ENCODE measurements at regions not wholly inside any gene's neighbourhood (a gene's known extent, or its start where the extent isn't known, plus 50 kb on each side); places are given as distances from the start of the nearest gene placed in this dataset.

- TF ChIP-seq, protein P1, sequence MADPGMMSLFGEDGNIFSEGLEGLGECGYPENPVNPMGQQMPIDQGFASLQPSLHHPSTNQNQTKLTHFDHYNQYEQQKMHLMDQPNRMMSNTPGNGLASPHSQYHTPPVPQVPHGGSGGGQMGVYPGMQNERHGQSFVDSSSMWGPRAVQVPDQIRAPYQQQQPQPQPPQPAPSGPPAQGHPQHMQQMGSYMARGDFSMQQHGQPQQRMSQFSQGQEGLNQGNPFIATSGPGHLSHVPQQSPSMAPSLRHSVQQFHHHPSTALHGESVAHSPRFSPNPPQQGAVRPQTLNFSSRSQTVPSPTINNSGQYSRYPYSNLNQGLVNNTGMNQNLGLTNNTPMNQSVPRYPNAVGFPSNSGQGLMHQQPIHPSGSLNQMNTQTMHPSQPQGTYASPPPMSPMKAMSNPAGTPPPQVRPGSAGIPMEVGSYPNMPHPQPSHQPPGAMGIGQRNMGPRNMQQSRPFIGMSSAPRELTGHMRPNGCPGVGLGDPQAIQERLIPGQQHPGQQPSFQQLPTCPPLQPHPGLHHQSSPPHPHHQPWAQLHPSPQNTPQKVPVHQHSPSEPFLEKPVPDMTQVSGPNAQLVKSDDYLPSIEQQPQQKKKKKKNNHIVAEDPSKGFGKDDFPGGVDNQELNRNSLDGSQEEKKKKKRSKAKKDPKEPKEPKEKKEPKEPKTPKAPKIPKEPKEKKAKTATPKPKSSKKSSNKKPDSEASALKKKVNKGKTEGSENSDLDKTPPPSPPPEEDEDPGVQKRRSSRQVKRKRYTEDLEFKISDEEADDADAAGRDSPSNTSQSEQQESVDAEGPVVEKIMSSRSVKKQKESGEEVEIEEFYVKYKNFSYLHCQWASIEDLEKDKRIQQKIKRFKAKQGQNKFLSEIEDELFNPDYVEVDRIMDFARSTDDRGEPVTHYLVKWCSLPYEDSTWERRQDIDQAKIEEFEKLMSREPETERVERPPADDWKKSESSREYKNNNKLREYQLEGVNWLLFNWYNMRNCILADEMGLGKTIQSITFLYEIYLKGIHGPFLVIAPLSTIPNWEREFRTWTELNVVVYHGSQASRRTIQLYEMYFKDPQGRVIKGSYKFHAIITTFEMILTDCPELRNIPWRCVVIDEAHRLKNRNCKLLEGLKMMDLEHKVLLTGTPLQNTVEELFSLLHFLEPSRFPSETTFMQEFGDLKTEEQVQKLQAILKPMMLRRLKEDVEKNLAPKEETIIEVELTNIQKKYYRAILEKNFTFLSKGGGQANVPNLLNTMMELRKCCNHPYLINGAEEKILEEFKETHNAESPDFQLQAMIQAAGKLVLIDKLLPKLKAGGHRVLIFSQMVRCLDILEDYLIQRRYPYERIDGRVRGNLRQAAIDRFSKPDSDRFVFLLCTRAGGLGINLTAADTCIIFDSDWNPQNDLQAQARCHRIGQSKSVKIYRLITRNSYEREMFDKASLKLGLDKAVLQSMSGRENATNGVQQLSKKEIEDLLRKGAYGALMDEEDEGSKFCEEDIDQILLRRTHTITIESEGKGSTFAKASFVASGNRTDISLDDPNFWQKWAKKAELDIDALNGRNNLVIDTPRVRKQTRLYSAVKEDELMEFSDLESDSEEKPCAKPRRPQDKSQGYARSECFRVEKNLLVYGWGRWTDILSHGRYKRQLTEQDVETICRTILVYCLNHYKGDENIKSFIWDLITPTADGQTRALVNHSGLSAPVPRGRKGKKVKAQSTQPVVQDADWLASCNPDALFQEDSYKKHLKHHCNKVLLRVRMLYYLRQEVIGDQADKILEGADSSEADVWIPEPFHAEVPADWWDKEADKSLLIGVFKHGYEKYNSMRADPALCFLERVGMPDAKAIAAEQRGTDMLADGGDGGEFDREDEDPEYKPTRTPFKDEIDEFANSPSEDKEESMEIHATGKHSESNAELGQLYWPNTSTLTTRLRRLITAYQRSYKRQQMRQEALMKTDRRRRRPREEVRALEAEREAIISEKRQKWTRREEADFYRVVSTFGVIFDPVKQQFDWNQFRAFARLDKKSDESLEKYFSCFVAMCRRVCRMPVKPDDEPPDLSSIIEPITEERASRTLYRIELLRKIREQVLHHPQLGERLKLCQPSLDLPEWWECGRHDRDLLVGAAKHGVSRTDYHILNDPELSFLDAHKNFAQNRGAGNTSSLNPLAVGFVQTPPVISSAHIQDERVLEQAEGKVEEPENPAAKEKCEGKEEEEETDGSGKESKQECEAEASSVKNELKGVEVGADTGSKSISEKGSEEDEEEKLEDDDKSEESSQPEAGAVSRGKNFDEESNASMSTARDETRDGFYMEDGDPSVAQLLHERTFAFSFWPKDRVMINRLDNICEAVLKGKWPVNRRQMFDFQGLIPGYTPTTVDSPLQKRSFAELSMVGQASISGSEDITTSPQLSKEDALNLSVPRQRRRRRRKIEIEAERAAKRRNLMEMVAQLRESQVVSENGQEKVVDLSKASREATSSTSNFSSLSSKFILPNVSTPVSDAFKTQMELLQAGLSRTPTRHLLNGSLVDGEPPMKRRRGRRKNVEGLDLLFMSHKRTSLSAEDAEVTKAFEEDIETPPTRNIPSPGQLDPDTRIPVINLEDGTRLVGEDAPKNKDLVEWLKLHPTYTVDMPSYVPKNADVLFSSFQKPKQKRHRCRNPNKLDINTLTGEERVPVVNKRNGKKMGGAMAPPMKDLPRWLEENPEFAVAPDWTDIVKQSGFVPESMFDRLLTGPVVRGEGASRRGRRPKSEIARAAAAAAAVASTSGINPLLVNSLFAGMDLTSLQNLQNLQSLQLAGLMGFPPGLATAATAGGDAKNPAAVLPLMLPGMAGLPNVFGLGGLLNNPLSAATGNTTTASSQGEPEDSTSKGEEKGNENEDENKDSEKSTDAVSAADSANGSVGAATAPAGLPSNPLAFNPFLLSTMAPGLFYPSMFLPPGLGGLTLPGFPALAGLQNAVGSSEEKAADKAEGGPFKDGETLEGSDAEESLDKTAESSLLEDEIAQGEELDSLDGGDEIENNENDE (IDR thresholded peaks at IDR 0.05; ENCODE audit: insufficient replicate concordance, low read length) = no peak
- TF ChIP-seq EP300 (IDR thresholded peaks at IDR 0.05; ENCODE audit: borderline replicate concordance in 1 of 2, low read depth in 2 of 2, low read length in 2 of 2) = no peak
- TF ChIP-seq RBBP5 (IDR thresholded peaks at IDR 0.05; ENCODE audit: borderline replicate concordance, low read depth, low read length) = no peak
These were observed 255.9 kb downstream of the TXNL1 start (continued) for GRCh38 chr18:56382541-56382940.

Data from H1 (cell line).